K562 (cell line): ENCODE measurements at regions not wholly inside any gene's neighbourhood (a gene's known extent, or its start where the extent isn't known, plus 50 kb on each side); places are given as distances from the start of the nearest gene placed in this dataset.

Source experiments
- ATAC-seq: fragments of 200-7000 bp; cut with Tn5 transposase; 3 replicates; pipeline ENCODE4 v1.9.1; 2020; ENCODE audit warnings: moderate library complexity
- BruUV-seq: library from RNA; stranded (reverse); fragments of 400-500 nt; replicated peaks from 2 replicates; lab custom pipeline; 2021; lab: Mats Ljungman, UMichigan
- CTCF ChIA-PET: fragments of 300-600 bp; formaldehyde crosslinking; extraction: SDS; loops from one replicate; lab custom pipeline; 2021; ENCODE audit warnings: low intra/inter-chr PET ratio; lab: Yijun Ruan, JAX
- POLR2A ChIA-PET: fragments of 300-600, 350-650 bp; sonication (Branson Sonifier 250); formaldehyde crosslinking; extraction: SDS; loops from one replicate; lab custom pipeline; 2021; ENCODE audit warnings: antibody characterized with exemption, inconsistent platforms; lab: Yijun Ruan, JAX
- DNase-seq, 4 experiments: peaks; one replicate each; pipeline versions ENCODE4 v3.0.0 to v3.0.0-alpha.2; 2011 to 2018; ENCODE audit warnings: low spot score in 3 of 4, mixed read lengths in 3 of 4; ENCODE audit errors: extremely low read depth in 1 of 4
- FAIRE-seq: peaks from 2 replicates; lab custom pipeline; 2011; peaks lifted over from hg19 to GRCh38; lab: Jason Lieb, UNC
- H2AFZ ChIP-seq: 2 replicates; pipeline ENCODE4 v1.6.0; 2011; ENCODE audit warnings: low read depth, low read length, control low read depth, inconsistent platforms
- H3K27ac ChIP-seq: fragments of 200-600 bp; 3 replicates; pipeline ENCODE4 v1.8.0; 2011; ENCODE audit warnings: low read depth, mild to moderate bottlenecking, control low read depth, inconsistent platforms, low read length, moderate library complexity, mixed read lengths; ENCODE audit errors: extremely low read depth
- H3K27me3 ChIP-seq, 2 experiments: fragments of 300-600 bp in 1 of 2; 2 replicates in 1 of 2; 3 replicates in 1 of 2; pipeline versions ENCODE4 v1.6.0 to v1.8.0; 2011; ENCODE audit warnings: inconsistent platforms in 2 of 2, low read length in 2 of 2, mild to moderate bottlenecking in 1 of 2, mixed read lengths in 1 of 2, moderate library complexity in 1 of 2; ENCODE audit not compliant: control insufficient read depth in 2 of 2, insufficient read depth in 2 of 2
- H3K36me3 ChIP-seq: fragments of 300-600 bp; 3 replicates; pipeline ENCODE4 v1.8.0; 2011; ENCODE audit warnings: mild to moderate bottlenecking, low read length, inconsistent platforms; ENCODE audit not compliant: control insufficient read depth, insufficient read depth
- H3K4me1 ChIP-seq, 2 experiments: fragments of 200-600 bp in 1 of 2; replicated peaks in 1 of 2; 2 replicates in 1 of 2; 3 replicates in 1 of 2; pipeline versions ENCODE4 v1.5.1 to v1.8.0; 2011; ENCODE audit warnings: inconsistent platforms in 2 of 2, low read length in 2 of 2, mild to moderate bottlenecking in 1 of 2, mixed read lengths in 1 of 2, moderate library complexity in 1 of 2; ENCODE audit not compliant: control insufficient read depth in 2 of 2, insufficient read depth in 2 of 2
- H3K4me2 ChIP-seq: 2 replicates; pipeline ENCODE4 v1.6.1; 2011; ENCODE audit warnings: low read length, control low read depth, inconsistent platforms, mixed read lengths; ENCODE audit not compliant: insufficient read depth
- H3K4me3 ChIP-seq: fragments of 200-600 bp; sonication (generic), shearing (Covaris generic); 2 replicates; pipeline ENCODE4 v1.5.1; 2016; ENCODE audit warnings: control low read depth, inconsistent platforms
- H3K79me2 ChIP-seq: fragments of 200-600 bp; 3 replicates; pipeline ENCODE4 v1.8.0; 2011; ENCODE audit warnings: low read length, inconsistent platforms; ENCODE audit not compliant: control insufficient read depth, insufficient read depth
- H3K9ac ChIP-seq, 2 experiments: 2 replicates each; pipeline versions ENCODE4 v1.6.0 to v1.6.1; 2011; ENCODE audit warnings: low read depth in 2 of 2, low read length in 2 of 2, control low read depth in 1 of 2, inconsistent platforms in 1 of 2, mild to moderate bottlenecking in 1 of 2, mixed read lengths in 1 of 2; ENCODE audit not compliant: insufficient read depth in 1 of 2
- H3K9me1 ChIP-seq: one replicate; pipeline ENCODE4 v1.6.0; 2011; ENCODE audit warnings: inconsistent platforms, mild to moderate bottlenecking, low read length, moderate library complexity; ENCODE audit not compliant: control insufficient read depth, insufficient read depth
- H3K9me3 ChIP-seq: replicated peaks from 2 replicates; pipeline ENCODE4 v1.5.1; 2011; ENCODE audit warnings: low read depth, low read length, inconsistent platforms; ENCODE audit not compliant: control insufficient read depth, insufficient read depth
- H4K20me1 ChIP-seq: replicated peaks from 2 replicates; pipeline ENCODE4 v1.6.1; 2011; ENCODE audit warnings: low read length, inconsistent platforms, mixed read lengths; ENCODE audit not compliant: control insufficient read depth, insufficient read depth
- ARID4B ChIP-seq: sonication (generic); formaldehyde crosslinking; IDR thresholded peaks from 2 replicates; pipeline ENCODE4 v1.8.0; 2022; ENCODE audit warnings: mild to moderate bottlenecking, missing genetic modification reagents
- ATF7 ChIP-seq: fragments of 450-650 bp; IDR thresholded peaks from 2 replicates; pipeline ENCODE4 v1.7.1; 2014; ENCODE audit warnings: mild to moderate bottlenecking, moderate library complexity
- EHMT2 ChIP-seq: fragments of 450-650 bp; IDR thresholded peaks from 2 replicates; pipeline ENCODE4 v1.6.1; 2018; ENCODE audit warnings: antibody characterized with exemption
- HDAC3 ChIP-seq: fragments of 450-650 bp; IDR thresholded peaks from 2 replicates; pipeline ENCODE4 v1.6.1; 2018; ENCODE audit warnings: borderline replicate concordance, mild to moderate bottlenecking, moderate library complexity; ENCODE audit not compliant: partially characterized antibody
- KAT7 ChIP-seq: sonication (generic); formaldehyde crosslinking; IDR thresholded peaks from 2 replicates; pipeline ENCODE4 v1.8.0; 2022; ENCODE audit warnings: missing genetic modification reagents, mild to moderate bottlenecking, borderline replicate concordance
- MYC ChIP-seq, 2 experiments: fragments of 250-450 bp in 1 of 2; sonication (Bioruptor Pico) in 1 of 2; IDR thresholded peaks; 2 replicates each; pipeline versions ENCODE4 v1.5.1 to v1.6.1; 2012 to 2021; ENCODE audit warnings: low read depth in 2 of 2, borderline replicate concordance in 1 of 2, improper control_type of control experiment in 1 of 2, low read length in 1 of 2, mild to moderate bottlenecking in 1 of 2, moderate library complexity in 1 of 2
- RCOR1 ChIP-seq, 2 experiments: IDR thresholded peaks; 2 replicates each; pipeline ENCODE4 v1.6.1; 2012; ENCODE audit warnings: low read depth in 2 of 2, low read length in 2 of 2, borderline replicate concordance in 1 of 2, improper control_type of control experiment in 1 of 2
- U2AF2 ChIP-seq: fragments of 200-400 bp; formaldehyde crosslinking; optimal IDR thresholded peaks from 2 replicates; pipeline ENCODE3; 2017; ENCODE audit warnings: low read depth, mild to moderate bottlenecking, low read length
- ZKSCAN8 ChIP-seq: fragments of 200-800 bp; sonication (Bioruptor generic); IDR thresholded peaks from 2 replicates; pipeline ENCODE4 v1.6.1; 2016; ENCODE audit warnings: missing genetic modification characterization, missing compliant biosample characterization
- ZNF224 ChIP-seq: sonication (generic); formaldehyde crosslinking; IDR thresholded peaks from 2 replicates; pipeline ENCODE4 v1.8.0; 2022; ENCODE audit warnings: mild to moderate bottlenecking, missing genetic modification reagents
- ZNF551 ChIP-seq: fragments of 250-450 bp; sonication (Bioruptor Pico); IDR thresholded peaks from 2 replicates; pipeline ENCODE4 v1.5.0; 2021; ENCODE audit warnings: mild to moderate bottlenecking, moderate library complexity
- ZNF589 ChIP-seq: fragments of 200-800 bp; sonication (Bioruptor generic); IDR thresholded peaks from 2 replicates; pipeline ENCODE4 v1.6.1; 2016; ENCODE audit warnings: low read depth, missing genetic modification characterization, missing compliant biosample characterization
- ZSCAN29 ChIP-seq: fragments of 450-650 bp; IDR thresholded peaks from 2 replicates; pipeline ENCODE4 v1.6.1; 2017
- WGBS: fragments of 100-300 bp; shearing (Covaris generic); methylation state at CpG from one replicate; pipeline ENCODE4 v1.1.6; 2016; ENCODE audit warnings: low coverage, mixed read lengths; ENCODE audit not compliant: insufficient coverage; ENCODE audit errors: missing lambda C conversion rate; 5-methylcytosine and 5-hydroxymethylcytosine counted together
- in situ Hi-C: fragments of 300-500 bp; cut with MboI; formaldehyde crosslinking; loops from 4 replicates; pipeline ENCODE4 v1.15.0; 2018; ENCODE audit warnings: inconsistent platforms, mixed read lengths
- intact Hi-C: fragments of 100-400 bp; cut with micrococcal nuclease; formaldehyde crosslinking; loops from 2 replicates; pipeline ENCODE4 v1.14.2; 2022
- TF ChIP-seq, protein P1 (sequence below): sonication (generic); formaldehyde crosslinking; IDR thresholded peaks from 2 replicates; pipeline ENCODE4 v1.8.0; 2022; ENCODE audit warnings: mild to moderate bottlenecking, low read depth, missing genetic modification reagents
- TF ChIP-seq, protein P2 (sequence below): fragments of 250-450 bp; sonication (Bioruptor Pico); IDR thresholded peaks from 2 replicates; pipeline ENCODE4 v1.5.0; 2021
- TF ChIP-seq, protein P3 (sequence below): fragments of 250-450 bp; sonication (Bioruptor Pico); IDR thresholded peaks from 2 replicates; pipeline ENCODE4 v1.9.0; 2021; ENCODE audit warnings: mild to moderate bottlenecking

DNA sequence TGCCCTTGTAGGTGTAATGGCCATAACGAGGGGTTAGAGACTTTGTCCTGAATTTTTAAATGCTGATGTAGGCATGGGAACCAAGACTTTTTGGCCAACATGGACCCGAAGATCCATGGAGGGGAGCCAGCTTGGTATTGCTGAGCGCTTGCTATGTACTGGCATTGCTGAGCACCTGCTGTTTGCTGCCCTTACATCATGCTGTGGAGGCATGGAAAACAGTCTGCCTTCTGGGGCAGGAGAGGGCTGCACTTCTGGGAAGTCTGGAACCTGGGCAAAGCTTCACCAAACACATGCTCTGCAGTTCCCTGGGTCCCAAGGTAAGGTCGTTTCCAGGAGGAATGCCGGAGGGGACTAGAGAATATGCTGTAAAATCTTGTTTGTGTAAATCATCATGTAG lies 86.3 kb upstream of the CNIH3 start:
- BruUV-seq = no TSS peak
- intact Hi-C loops = no loop called here
- Histone ChIP-seq H3K9me1 (no peaks in the 10 kb centered on the region), H4K20me1 (no peaks in the 10 kb centered on the region), H3K79me2 (no peaks in the 10 kb centered on the region), H3K36me3 (no peaks in the 10 kb centered on the region), H3K27ac (no peak overlapping the region), H2AFZ (no peak overlapping the region), H3K27me3 (peaks cover 12 to 33% of the 10 kb centered on the region in 2 experiments), H3K4me1 (peaks cover 5 to 14% of the 10 kb centered on the region in 2 experiments; a peak in 4 of 5 replicates), H3K9ac (no peak overlapping the region), H3K4me3 (no peak overlapping the region), H3K4me2 (no peak overlapping the region), H3K9me3 (no peaks in the 10 kb centered on the region)
- in situ Hi-C loops = no loop called here
- 24% methylated on average over 5 of the region's 5 CpGs for WGBS
- ChIA-PET POLR2A (interaction anchor here (0.6 to 1.2 kb wide), 2 partner anchors 12 to 814 kb away, joined by 3 to 4 read pairs; no protein-coding TSS in a partner anchor), CTCF (no interaction called here)
- DNase-seq (no peak), FAIRE-seq (no peak), ATAC-seq (no peak)
- no peak for TF ChIP-seq ZNF224 (CRISPR knock-in tag)
- no peak for TF ChIP-seq ZSCAN29
- TF ChIP-seq ZNF589 = 0 out of 2 replicates have a peak, but pooled peaks have one; percentile 42
- TF ChIP-seq HDAC3 = no peak
- no peak for TF ChIP-seq ATF7
- no peak for TF ChIP-seq EHMT2
- TF ChIP-seq ZKSCAN8 (CRISPR knock-in tag) = peak; percentile 91; the same call in 1 of the 2 replicates
- TF ChIP-seq ARID4B (CRISPR knock-in tag) = no peak
- TF ChIP-seq, protein P1, sequence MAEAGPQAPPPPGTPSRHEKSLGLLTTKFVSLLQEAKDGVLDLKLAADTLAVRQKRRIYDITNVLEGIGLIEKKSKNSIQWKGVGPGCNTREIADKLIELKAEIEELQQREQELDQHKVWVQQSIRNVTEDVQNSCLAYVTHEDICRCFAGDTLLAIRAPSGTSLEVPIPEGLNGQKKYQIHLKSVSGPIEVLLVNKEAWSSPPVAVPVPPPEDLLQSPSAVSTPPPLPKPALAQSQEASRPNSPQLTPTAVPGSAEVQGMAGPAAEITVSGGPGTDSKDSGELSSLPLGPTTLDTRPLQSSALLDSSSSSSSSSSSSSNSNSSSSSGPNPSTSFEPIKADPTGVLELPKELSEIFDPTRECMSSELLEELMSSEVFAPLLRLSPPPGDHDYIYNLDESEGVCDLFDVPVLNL (CRISPR knock-in tag) = no peak
- no peak for TF ChIP-seq U2AF2
- TF ChIP-seq RCOR1 (IDR thresholded peaks at IDR 0.05; ENCODE audit: borderline replicate concordance in 1 of 2, low read depth in 2 of 2, low read length in 2 of 2) = no peak
- TF ChIP-seq, protein P2, sequence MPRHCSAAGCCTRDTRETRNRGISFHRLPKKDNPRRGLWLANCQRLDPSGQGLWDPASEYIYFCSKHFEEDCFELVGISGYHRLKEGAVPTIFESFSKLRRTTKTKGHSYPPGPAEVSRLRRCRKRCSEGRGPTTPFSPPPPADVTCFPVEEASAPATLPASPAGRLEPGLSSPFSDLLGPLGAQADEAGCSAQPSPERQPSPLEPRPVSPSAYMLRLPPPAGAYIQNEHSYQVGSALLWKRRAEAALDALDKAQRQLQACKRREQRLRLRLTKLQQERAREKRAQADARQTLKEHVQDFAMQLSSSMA (CRISPR knock-in tag) = no peak
- no peak for TF ChIP-seq MYC (IDR thresholded peaks at IDR 0.05; ENCODE audit: low read depth, low read length)
- TF ChIP-seq MYC (CRISPR knock-in tag; IDR thresholded peaks at IDR 0.05; ENCODE audit: borderline replicate concordance, low read depth) = 0 out of 2 replicates have a peak, but pooled peaks have one; percentile 22
- no peak for TF ChIP-seq KAT7 (CRISPR knock-in tag)
- TF ChIP-seq, protein P3, sequence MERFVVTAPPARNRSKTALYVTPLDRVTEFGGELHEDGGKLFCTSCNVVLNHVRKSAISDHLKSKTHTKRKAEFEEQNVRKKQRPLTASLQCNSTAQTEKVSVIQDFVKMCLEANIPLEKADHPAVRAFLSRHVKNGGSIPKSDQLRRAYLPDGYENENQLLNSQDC (CRISPR knock-in tag) = no peak
- TF ChIP-seq ZNF551 (CRISPR knock-in tag) = no peak
